GM21390 (cell line): ENCODE measurements at regions not wholly inside any gene's neighbourhood (a gene's known extent, or its start where the extent isn't known, plus 50 kb on each side); places are given as distances from the start of the nearest gene placed in this dataset.
"Not testable (repeated sequence)": the region's sequence is repeated elsewhere in the genome, so short reads cannot be mapped to it uniquely, and the experiment has no call there.

Experiments used
- ATAC-seq: cut with Tn5 transposase; IDR thresholded peaks from one replicate; pipeline ENCODE4 v1.9.1; 2021; ENCODE audit not compliant: unreplicated experiment

- ATAC-seq: no peak
These were observed 527.5 kb downstream of the PRR16 start for GRCh38 chr5:120991569-120991968.

- no peak for ATAC-seq
These were observed 530.0 kb downstream of the PRR16 start for GRCh38 chr5:120994112-120994511.

- ATAC-seq: no peak
These were observed 535.5 kb downstream of the PRR16 start for GRCh38 chr5:120999550-120999949.

GRCh38 chr5:121006217-121006616 is 542.1 kb downstream of the PRR16 start:
- ATAC-seq: no peak

GRCh38 chr5:121008041-121008440 is 543.9 kb downstream of the PRR16 start:
- ATAC-seq: no peak

- no peak for ATAC-seq
These were observed 545.0 kb downstream of the PRR16 start for GRCh38 chr5:121009058-121009457.

- no peak for ATAC-seq
These were observed 553.9 kb downstream of the PRR16 start for GRCh38 chr5:121018004-121018403.

- ATAC-seq: no peak
These were observed 555.0 kb downstream of the PRR16 start for GRCh38 chr5:121019106-121019505.

- no peak for ATAC-seq
These were observed 555.6 kb downstream of the PRR16 start for GRCh38 chr5:121019734-121020133.

GRCh38 chr5:121021681-121022080 is 557.6 kb downstream of the PRR16 start:
- no peak for ATAC-seq

- ATAC-seq: no peak
These were observed 560.6 kb downstream of the PRR16 start for GRCh38 chr5:121024416-121025311.

- ATAC-seq: no peak
These were observed 561.6 kb downstream of the PRR16 start for GRCh38 chr5:121025671-121026070.

- no peak for ATAC-seq
These were observed 563.5 kb downstream of the PRR16 start for GRCh38 chr5:121027636-121028035.

GRCh38 chr5:121029536-121030245 is 565.6 kb downstream of the PRR16 start:
- no peak for ATAC-seq

- no peak for ATAC-seq
These were observed 567.4 kb downstream of the PRR16 start for GRCh38 chr5:121031491-121031890.

- ATAC-seq: no peak
These were observed 569.2 kb downstream of the PRR16 start for GRCh38 chr5:121033334-121033733.

- ATAC-seq: no peak
These were observed 574.3 kb downstream of the PRR16 start for GRCh38 chr5:121038438-121038837.

- ATAC-seq: no peak
These were observed 585.9 kb downstream of the PRR16 start for GRCh38 chr5:121049971-121050370.

- no peak for ATAC-seq
These were observed 589.2 kb downstream of the PRR16 start for GRCh38 chr5:121053055-121053985.

GRCh38 chr5:121055586-121055985 is 591.5 kb downstream of the PRR16 start:
- no peak for ATAC-seq

- not testable (repeated sequence) for ATAC-seq
These were observed 600.1 kb downstream of the PRR16 start for GRCh38 chr5:121064241-121064640.
